D721Med (cell line): ENCODE measurements at regions not wholly inside any gene's neighbourhood (a gene's known extent, or its start where the extent isn't known, plus 50 kb on each side); places are given as distances from the start of the nearest gene placed in this dataset.
A peak's percentile ranks its signal among the peaks of the same experiment; 100 is the strongest.

Experiments used
- DNase-seq: peaks from one replicate; pipeline ENCODE4 v3.0.0; 2011; ENCODE audit warnings: low spot score; ENCODE audit not compliant: insufficient read length
- FAIRE-seq: peaks from 2 replicates; lab custom pipeline; 2011; peaks lifted over from hg19 to GRCh38; lab: Jason Lieb, UNC
- CTCF ChIP-seq: IDR thresholded peaks from 2 replicates; pipeline ENCODE4 v1.5.1; 2012; ENCODE audit warnings: mild to moderate bottlenecking, control low read depth; ENCODE audit not compliant: insufficient read depth; ENCODE audit errors: missing control alignments

GRCh38 chr4:125836597-125837195 lies 521.9 kb downstream of the FAT4 start:
- FAIRE-seq (peak; percentile 38), DNase-seq (no peak)

DNA sequence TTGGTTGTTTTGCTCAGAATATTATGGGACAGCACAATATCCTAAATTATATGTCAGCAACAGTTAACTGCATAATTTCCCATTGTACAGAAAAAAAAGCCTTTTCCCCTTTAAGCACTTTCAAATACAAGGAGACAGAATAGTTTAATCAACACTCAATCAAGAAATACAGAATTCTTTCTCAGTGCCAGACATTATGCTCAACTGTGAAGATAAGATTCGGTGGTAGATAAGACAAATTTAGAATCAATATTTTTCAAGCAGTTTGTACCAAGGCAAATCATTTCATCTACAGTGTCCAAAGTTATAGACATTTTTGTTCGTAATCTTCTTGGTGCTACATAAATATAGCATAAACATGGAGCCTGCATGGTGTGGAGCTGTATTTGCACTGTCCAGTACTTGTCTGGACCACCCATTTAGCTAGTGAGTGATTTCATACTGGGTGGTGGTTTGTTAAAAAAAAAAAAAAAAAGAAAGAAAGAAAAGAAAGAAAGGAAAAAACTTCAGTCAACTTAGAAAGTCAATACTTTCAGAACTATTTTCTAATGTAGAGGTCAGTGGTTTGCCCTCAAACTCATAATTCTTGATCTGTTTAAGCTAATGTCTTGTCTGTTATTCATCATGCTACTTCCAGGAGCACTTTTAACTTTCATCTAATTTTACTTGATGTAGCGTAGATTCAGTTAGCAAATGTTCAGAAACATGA lies 522.9 kb downstream of the FAT4 start:
- no peak for TF ChIP-seq CTCF
- FAIRE-seq (no peak), DNase-seq (no peak)

More at GRCh38 chr4:125836597-125837195, 521.9 kb downstream of the FAT4 start:
- no peak for TF ChIP-seq CTCF

GRCh38 chr4:125838202-125838601 lies 523.4 kb downstream of the FAT4 start:
- FAIRE-seq (no peak), DNase-seq (no peak)
- TF ChIP-seq CTCF = no peak

DNA sequence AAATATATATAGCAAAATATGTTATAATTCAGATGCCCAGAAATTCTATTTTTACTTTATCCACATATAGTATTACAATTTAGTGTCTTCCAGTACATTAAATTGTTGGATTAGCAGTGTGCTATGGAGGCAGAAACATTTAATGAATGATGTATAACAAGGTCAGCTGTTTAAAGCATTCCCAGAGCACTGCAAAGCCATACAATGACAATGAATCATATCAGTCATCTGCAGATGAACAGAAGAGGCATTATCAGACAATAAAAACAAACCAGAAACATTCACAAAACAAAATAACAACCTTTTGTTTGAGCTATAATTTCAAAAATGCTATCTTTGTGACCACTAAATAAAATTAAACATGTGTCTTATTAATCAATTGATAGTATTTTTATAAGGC lies 524.2 kb downstream of the FAT4 start:
- no peak for TF ChIP-seq CTCF
- FAIRE-seq (no peak), DNase-seq (no peak)

DNA sequence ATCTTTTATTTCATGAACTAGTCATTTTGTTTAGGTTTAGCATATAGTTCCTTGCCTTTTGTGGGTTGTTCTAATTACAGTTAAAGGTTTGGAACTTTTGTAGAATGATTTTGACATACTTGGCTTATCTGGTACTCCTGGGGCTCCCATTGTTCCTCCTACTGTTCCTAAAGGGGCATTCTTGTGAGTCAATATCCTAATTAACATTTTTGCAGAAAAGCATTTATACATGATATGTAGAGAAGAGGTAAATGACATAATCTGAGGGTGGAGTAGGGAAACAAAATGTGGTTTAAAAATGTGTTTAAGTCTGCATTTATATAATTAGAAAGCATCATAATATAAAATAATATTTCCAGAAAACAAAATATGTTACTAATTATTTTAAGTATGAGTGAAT lies 529.2 kb downstream of the FAT4 start:
- TF ChIP-seq CTCF = no peak
- DNase-seq (no peak), FAIRE-seq (no peak)

DNA sequence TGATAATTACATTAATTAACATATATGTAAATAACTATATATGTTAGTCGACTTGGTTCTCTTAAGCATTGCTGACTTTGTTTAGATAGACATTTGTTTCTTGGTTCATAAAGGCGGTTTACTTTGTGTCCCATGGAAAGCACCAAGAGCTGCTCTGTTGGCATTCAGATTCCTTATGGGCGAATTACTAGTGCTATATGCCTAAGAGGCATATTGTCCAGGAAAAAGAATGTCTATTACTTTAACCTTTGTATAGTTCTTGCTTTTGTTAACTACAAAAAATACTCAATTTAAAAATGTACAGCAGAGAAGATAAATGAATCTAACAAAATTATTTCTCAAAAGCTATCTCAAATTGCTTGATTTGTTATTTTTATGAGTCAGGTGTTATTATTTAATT lies 532.8 kb downstream of the FAT4 start:
- TF ChIP-seq CTCF = no peak
- no peak for FAIRE-seq
- no peak for DNase-seq

GRCh38 chr4:125849869-125850268 lies 535.1 kb downstream of the FAT4 start:
- FAIRE-seq = no peak
- DNase-seq = no peak

More at GRCh38 chr4:125849869-125850268, 535.1 kb downstream of the FAT4 start:
- no peak for TF ChIP-seq CTCF
